RWPE1 (cell line): ENCODE measurements at regions not wholly inside any gene's neighbourhood (a gene's known extent, or its start where the extent isn't known, plus 50 kb on each side); places are given as distances from the start of the nearest gene placed in this dataset.

Experiments
- CTCF ChIA-PET: fragments of 350-600 bp; sonication (Branson Sonifier 250); formaldehyde crosslinking; extraction: SDS; loops from one replicate; lab custom pipeline; 2021; lab: Yijun Ruan, JAX
- POLR2A ChIA-PET: fragments of 400-600 bp; formaldehyde crosslinking; extraction: SDS; loops from one replicate; lab custom pipeline; 2020; ENCODE audit warnings: antibody characterized with exemption; ENCODE audit not compliant: low non-redundant PET; lab: Yijun Ruan, JAX
- DNase-seq: peaks from one replicate; pipeline ENCODE4 v3.0.0; 2012; ENCODE audit warnings: low spot score
- H3K27ac ChIP-seq: fragments of 450-650 bp; 2 replicates; pipeline ENCODE4 v1.5.1; 2017
- CTCF ChIP-seq: fragments of 450-650 bp; conservative IDR thresholded peaks from 2 replicates; pipeline ENCODE4 v1.5.1; 2017; ENCODE audit warnings: low read depth, mild to moderate bottlenecking

- H3K27ac ChIP-seq: no peak overlapping the region
- POLR2A ChIA-PET: no interaction called here
- no peak for DNase-seq
Measured at GRCh38 chr18:30334781-30335180, 707.8 kb downstream of the DSC3 start.

GRCh38 chr18:30333310-30333709 lies 709.2 kb downstream of the DSC3 start:
- ChIA-PET CTCF (no interaction called here), POLR2A (no interaction called here)
- no peak overlapping the region for H3K27ac ChIP-seq
- no peak for DNase-seq
- no peak for TF ChIP-seq CTCF

More at GRCh38 chr18:30334781-30335180, 707.8 kb downstream of the DSC3 start:
- no peak for TF ChIP-seq CTCF
- CTCF ChIA-PET: no interaction called here

GRCh38 chr18:30328839-30329238 lies 713.7 kb downstream of the DSC3 start:
- H3K27ac ChIP-seq: no peak overlapping the region
- DNase-seq: peak; percentile 1
- no peak for TF ChIP-seq CTCF
- CTCF ChIA-PET: no interaction called here
- POLR2A ChIA-PET: no interaction called here

- ChIA-PET CTCF (no interaction called here), POLR2A (interaction anchor here (0.6 kb wide), 1 partner anchor 772 kb away, joined by 3 read pairs; no protein-coding TSS in a partner anchor)
- TF ChIP-seq CTCF: no peak
- H3K27ac ChIP-seq: no peak overlapping the region
- DNase-seq: peak; percentile 0
Measured at GRCh38 chr18:30302181-30302580, 740.4 kb downstream of the DSC3 start.

GRCh38 chr18:30298769-30299168 lies 743.8 kb downstream of the DSC3 start:
- ChIA-PET CTCF (no interaction called here), POLR2A (no interaction called here)
- no peak overlapping the region for H3K27ac ChIP-seq

GRCh38 chr18:30288662-30289414 lies 753.7 kb downstream of the DSC3 start:
- DNase-seq: no peak
- ChIA-PET POLR2A (no interaction called here), CTCF (interaction anchor here (0.6 kb wide), 1 partner anchor 337 kb away, joined by 3 read pairs; no protein-coding TSS in a partner anchor)
- TF ChIP-seq CTCF: no peak
- H3K27ac ChIP-seq: no peak overlapping the region

More at GRCh38 chr18:30298769-30299168, 743.8 kb downstream of the DSC3 start:
- TF ChIP-seq CTCF: no peak
- DNase-seq: no peak
